HepG2 (cell line): ENCODE measurements at regions not wholly inside any gene's neighbourhood (a gene's known extent, or its start where the extent isn't known, plus 50 kb on each side); places are given as distances from the start of the nearest gene placed in this dataset.

Source experiments
- GABPA ChIP-seq, 2 experiments: IDR thresholded peaks; 2 replicates each; pipeline ENCODE4 v1.6.1; 2011 to 2016; ENCODE audit warnings: low read depth in 2 of 2, low read length in 1 of 2, missing biosample characterization in 1 of 2, missing genetic modification characterization in 1 of 2
- REST ChIP-seq, 2 experiments: IDR thresholded peaks; 2 replicates each; pipeline ENCODE4 v1.6.1; 2011 to 2012; ENCODE audit warnings: low read length in 2 of 2, borderline replicate concordance in 1 of 2, low read depth in 1 of 2, mild to moderate bottlenecking in 1 of 2, moderate library complexity in 1 of 2
- ZFP36 ChIP-seq: fragments of 150-350 bp; IDR thresholded peaks from 2 replicates; pipeline ENCODE4 v1.6.1; 2018; ENCODE audit warnings: borderline replicate concordance, low read length, low read depth; ENCODE audit not compliant: partially characterized antibody
- ZNF331 ChIP-seq: sonication (generic); formaldehyde crosslinking; IDR thresholded peaks from 2 replicates; pipeline ENCODE4 v1.4.0; 2020; ENCODE audit warnings: missing genetic modification reagents
- ZNF773 ChIP-seq: sonication (generic); formaldehyde crosslinking; IDR thresholded peaks from 2 replicates; pipeline ENCODE4 v1.4.0; 2020; ENCODE audit warnings: missing genetic modification reagents, borderline replicate concordance
- TF ChIP-seq, protein P1 (sequence below): sonication (generic); formaldehyde crosslinking; IDR thresholded peaks from 2 replicates; pipeline ENCODE4 v1.8.1; 2023; ENCODE audit warnings: missing genetic modification reagents, mild to moderate bottlenecking, borderline replicate concordance
- TF ChIP-seq, protein P2 (sequence below): sonication (generic); formaldehyde crosslinking; IDR thresholded peaks from 2 replicates; pipeline ENCODE4 v1.5.0; 2020; ENCODE audit warnings: mild to moderate bottlenecking, missing genetic modification reagents, moderate library complexity
- TF ChIP-seq, protein P3 (sequence below): sonication (generic); formaldehyde crosslinking; IDR thresholded peaks from 2 replicates; pipeline ENCODE4 v1.8.0; 2022; ENCODE audit warnings: missing genetic modification reagents, low read depth, mild to moderate bottlenecking, borderline replicate concordance
- TF ChIP-seq, protein P4 (sequence below): sonication (generic); formaldehyde crosslinking; IDR thresholded peaks from 2 replicates; pipeline ENCODE4 v1.5.0; 2020; ENCODE audit warnings: mild to moderate bottlenecking, missing genetic modification reagents, borderline replicate concordance

DNA sequence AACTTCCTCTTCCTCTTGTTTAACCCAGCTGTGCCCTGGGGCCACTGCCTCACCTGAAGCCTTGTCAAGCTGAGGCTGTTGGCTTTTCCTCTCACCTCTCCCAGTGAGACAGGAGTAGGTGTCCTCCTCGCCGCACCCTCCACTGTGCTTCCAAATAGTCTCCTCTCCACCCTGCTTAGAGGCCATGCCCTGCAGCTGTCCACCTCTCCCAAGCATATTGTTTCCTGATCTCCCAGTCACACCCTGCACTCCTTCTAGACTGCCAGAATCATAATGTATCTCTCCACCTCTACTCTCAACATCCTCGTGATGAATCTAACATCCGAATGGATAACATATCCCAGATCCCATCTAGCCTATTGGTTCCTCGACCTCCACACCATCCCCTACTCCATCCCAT, 196.3 kb upstream of the GHITM start:
- no peak for TF ChIP-seq ZNF331 (CRISPR knock-in tag)
- no peak for TF ChIP-seq GABPA (IDR thresholded peaks at IDR 0.05; ENCODE audit: low read depth, low read length)
- TF ChIP-seq GABPA (CRISPR knock-in tag; IDR thresholded peaks at IDR 0.05; ENCODE audit: low read depth): no peak
- TF ChIP-seq ZNF773 (CRISPR knock-in tag): no peak
- no peak for TF ChIP-seq ZFP36
- TF ChIP-seq, protein P1, sequence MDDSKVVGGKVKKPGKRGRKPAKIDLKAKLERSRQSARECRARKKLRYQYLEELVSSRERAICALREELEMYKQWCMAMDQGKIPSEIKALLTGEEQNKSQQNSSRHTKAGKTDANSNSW (CRISPR knock-in tag): no peak
- TF ChIP-seq, protein P2, sequence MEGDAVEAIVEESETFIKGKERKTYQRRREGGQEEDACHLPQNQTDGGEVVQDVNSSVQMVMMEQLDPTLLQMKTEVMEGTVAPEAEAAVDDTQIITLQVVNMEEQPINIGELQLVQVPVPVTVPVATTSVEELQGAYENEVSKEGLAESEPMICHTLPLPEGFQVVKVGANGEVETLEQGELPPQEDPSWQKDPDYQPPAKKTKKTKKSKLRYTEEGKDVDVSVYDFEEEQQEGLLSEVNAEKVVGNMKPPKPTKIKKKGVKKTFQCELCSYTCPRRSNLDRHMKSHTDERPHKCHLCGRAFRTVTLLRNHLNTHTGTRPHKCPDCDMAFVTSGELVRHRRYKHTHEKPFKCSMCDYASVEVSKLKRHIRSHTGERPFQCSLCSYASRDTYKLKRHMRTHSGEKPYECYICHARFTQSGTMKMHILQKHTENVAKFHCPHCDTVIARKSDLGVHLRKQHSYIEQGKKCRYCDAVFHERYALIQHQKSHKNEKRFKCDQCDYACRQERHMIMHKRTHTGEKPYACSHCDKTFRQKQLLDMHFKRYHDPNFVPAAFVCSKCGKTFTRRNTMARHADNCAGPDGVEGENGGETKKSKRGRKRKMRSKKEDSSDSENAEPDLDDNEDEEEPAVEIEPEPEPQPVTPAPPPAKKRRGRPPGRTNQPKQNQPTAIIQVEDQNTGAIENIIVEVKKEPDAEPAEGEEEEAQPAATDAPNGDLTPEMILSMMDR (CRISPR knock-in tag): no peak
- TF ChIP-seq, protein P3, sequence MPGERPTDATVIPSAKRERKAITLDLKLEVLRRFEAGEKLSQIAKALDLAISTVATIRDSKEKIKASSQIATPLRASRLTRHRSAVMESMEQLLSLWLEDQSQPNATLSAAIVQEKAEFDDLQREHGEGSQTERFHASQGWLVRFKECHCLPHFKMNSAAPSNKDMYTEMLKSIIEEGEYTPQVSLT (CRISPR knock-in tag): no peak
- TF ChIP-seq, protein P4, sequence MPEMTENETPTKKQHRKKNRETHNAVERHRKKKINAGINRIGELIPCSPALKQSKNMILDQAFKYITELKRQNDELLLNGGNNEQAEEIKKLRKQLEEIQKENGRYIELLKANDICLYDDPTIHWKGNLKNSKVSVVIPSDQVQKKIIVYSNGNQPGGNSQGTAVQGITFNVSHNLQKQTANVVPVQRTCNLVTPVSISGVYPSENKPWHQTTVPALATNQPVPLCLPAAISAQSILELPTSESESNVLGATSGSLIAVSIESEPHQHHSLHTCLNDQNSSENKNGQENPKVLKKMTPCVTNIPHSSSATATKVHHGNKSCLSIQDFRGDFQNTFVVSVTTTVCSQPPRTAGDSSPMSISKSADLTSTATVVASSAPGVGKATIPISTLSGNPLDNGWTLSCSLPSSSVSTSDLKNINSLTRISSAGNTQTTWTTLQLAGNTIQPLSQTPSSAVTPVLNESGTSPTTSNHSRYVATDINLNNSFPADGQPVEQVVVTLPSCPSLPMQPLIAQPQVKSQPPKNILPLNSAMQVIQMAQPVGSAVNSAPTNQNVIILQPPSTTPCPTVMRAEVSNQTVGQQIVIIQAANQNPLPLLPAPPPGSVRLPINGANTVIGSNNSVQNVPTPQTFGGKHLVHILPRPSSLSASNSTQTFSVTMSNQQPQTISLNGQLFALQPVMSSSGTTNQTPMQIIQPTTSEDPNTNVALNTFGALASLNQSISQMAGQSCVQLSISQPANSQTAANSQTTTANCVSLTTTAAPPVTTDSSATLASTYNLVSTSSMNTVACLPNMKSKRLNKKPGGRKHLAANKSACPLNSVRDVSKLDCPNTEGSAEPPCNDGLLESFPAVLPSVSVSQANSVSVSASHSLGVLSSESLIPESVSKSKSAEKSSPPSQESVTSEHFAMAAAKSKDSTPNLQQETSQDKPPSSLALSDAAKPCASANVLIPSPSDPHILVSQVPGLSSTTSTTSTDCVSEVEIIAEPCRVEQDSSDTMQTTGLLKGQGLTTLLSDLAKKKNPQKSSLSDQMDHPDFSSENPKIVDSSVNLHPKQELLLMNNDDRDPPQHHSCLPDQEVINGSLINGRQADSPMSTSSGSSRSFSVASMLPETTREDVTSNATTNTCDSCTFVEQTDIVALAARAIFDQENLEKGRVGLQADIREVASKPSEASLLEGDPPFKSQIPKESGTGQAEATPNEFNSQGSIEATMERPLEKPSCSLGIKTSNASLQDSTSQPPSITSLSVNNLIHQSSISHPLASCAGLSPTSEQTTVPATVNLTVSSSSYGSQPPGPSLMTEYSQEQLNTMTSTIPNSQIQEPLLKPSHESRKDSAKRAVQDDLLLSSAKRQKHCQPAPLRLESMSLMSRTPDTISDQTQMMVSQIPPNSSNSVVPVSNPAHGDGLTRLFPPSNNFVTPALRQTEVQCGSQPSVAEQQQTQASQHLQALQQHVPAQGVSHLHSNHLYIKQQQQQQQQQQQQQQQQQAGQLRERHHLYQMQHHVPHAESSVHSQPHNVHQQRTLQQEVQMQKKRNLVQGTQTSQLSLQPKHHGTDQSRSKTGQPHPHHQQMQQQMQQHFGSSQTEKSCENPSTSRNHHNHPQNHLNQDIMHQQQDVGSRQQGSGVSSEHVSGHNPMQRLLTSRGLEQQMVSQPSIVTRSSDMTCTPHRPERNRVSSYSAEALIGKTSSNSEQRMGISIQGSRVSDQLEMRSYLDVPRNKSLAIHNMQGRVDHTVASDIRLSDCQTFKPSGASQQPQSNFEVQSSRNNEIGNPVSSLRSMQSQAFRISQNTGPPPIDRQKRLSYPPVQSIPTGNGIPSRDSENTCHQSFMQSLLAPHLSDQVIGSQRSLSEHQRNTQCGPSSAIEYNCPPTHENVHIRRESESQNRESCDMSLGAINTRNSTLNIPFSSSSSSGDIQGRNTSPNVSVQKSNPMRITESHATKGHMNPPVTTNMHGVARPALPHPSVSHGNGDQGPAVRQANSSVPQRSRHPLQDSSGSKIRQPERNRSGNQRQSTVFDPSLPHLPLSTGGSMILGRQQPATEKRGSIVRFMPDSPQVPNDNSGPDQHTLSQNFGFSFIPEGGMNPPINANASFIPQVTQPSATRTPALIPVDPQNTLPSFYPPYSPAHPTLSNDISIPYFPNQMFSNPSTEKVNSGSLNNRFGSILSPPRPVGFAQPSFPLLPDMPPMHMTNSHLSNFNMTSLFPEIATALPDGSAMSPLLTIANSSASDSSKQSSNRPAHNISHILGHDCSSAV (CRISPR knock-in tag): no peak
- TF ChIP-seq REST (IDR thresholded peaks at IDR 0.05; ENCODE audit: borderline replicate concordance in 1 of 2, low read depth in 1 of 2, low read length in 2 of 2): no peak
